Common myeloid progenitor, CD34-positive (primary cell): ENCODE measurements at regions not wholly inside any gene's neighbourhood (a gene's known extent, or its start where the extent isn't known, plus 50 kb on each side); places are given as distances from the start of the nearest gene placed in this dataset.

Experiments
- CTCF ChIA-PET: fragments of 350-600 bp; sonication (Branson Sonifier 250); formaldehyde crosslinking; loops from one replicate; lab custom pipeline; 2021; ENCODE audit warnings: antibody characterized with exemption; lab: Charles Lee
- POLR2A ChIA-PET: fragments of 350-600 bp; sonication (Branson Sonifier 250); formaldehyde crosslinking; loops from one replicate; lab custom pipeline; 2021; ENCODE audit warnings: antibody characterized with exemption; lab: Charles Lee
- DNase-seq, 3 donors: peaks; one replicate each; pipeline versions ENCODE4 v3.0.0 to v3.0.0-alpha.2; 2013
- H3K27ac ChIP-seq, 2 experiments: 1 replicate in 1 of 2; 2 replicates in 1 of 2; pipeline ENCODE4 v1.7.0; 2013; ENCODE audit warnings: inconsistent platforms in 2 of 2, low read length in 2 of 2, mild to moderate bottlenecking in 2 of 2, low read depth in 1 of 2, moderate library complexity in 1 of 2; ENCODE audit not compliant: severe bottlenecking in 2 of 2, insufficient read depth in 1 of 2, poor library complexity in 1 of 2
- H3K27me3 ChIP-seq, 5 experiments: replicated peaks in 2 of 5; 1 replicate in 3 of 5; 2 replicates in 2 of 5; pipeline versions ENCODE4 v1.6.1 to v1.7.0; 2013; ENCODE audit warnings: low read length in 4 of 5, mild to moderate bottlenecking in 2 of 5, moderate library complexity in 2 of 5, inconsistent platforms in 1 of 5; ENCODE audit not compliant: insufficient read depth in 5 of 5, control insufficient read depth in 4 of 5
- H3K36me3 ChIP-seq, 4 experiments: 1 replicate in 2 of 4; 2 replicates in 2 of 4; pipeline versions ENCODE4 v1.6.1 to v1.7.0; 2013; ENCODE audit warnings: low read length in 3 of 4, control low read depth in 1 of 4, mild to moderate bottlenecking in 1 of 4; ENCODE audit not compliant: control insufficient read depth in 4 of 4, insufficient read depth in 4 of 4
- H3K4me1 ChIP-seq, 4 experiments: 1 replicate in 3 of 4; 2 replicates in 1 of 4; pipeline versions ENCODE4 v1.6.1 to v1.7.1; 2013; ENCODE audit warnings: low read length in 3 of 4, mild to moderate bottlenecking in 3 of 4, control low read depth in 1 of 4, inconsistent platforms in 1 of 4, moderate library complexity in 1 of 4; ENCODE audit not compliant: control insufficient read depth in 4 of 4, insufficient read depth in 4 of 4; ENCODE audit errors: control extremely low read depth in 1 of 4
- H3K4me3 ChIP-seq, 7 experiments: 1 replicate in 4 of 7; 2 replicates in 3 of 7; pipeline versions ENCODE4 v1.5.1 to v1.7.0; 2013; ENCODE audit warnings: mild to moderate bottlenecking in 7 of 7, low read length in 6 of 7, moderate library complexity in 6 of 7, inconsistent platforms in 2 of 7, low read depth in 2 of 7, control low read depth in 1 of 7; ENCODE audit not compliant: insufficient read depth in 4 of 7, control insufficient read depth in 1 of 7; ENCODE audit errors: extremely low read depth in 1 of 7
- H3K9me3 ChIP-seq, 5 experiments: 1 replicate in 4 of 5; 2 replicates in 1 of 5; pipeline versions ENCODE4 v1.6.1 to v1.7.1; 2013; ENCODE audit warnings: low read length in 4 of 5, mild to moderate bottlenecking in 2 of 5, inconsistent platforms in 1 of 5, low read depth in 1 of 5, moderate library complexity in 1 of 5; ENCODE audit not compliant: control insufficient read depth in 4 of 5, insufficient read depth in 2 of 5; ENCODE audit errors: control extremely low read depth in 1 of 5
- WGBS: methylation state at CpG from one replicate; pipeline ENCODE4 v1.1.5; 2013; ENCODE audit not compliant: insufficient coverage; 5-methylcytosine and 5-hydroxymethylcytosine counted together

- H3K9me3 ChIP-seq: no peaks in the 10 kb centered on the region
- DNase-seq: no peak
- no peaks in the 10 kb centered on the region for H3K36me3 ChIP-seq
- ChIA-PET POLR2A (no interaction called here), CTCF (no interaction called here)
- H3K4me1 ChIP-seq: no peaks in the 10 kb centered on the region
- H3K27me3 ChIP-seq: no peaks in the 10 kb centered on the region
- no peak overlapping the region for H3K27ac ChIP-seq
- no peak overlapping the region for H3K4me3 ChIP-seq
Measured at GRCh38 chr4:181077341-181077740, 1165.9 kb upstream of the TENM3 start.

GRCh38 chr4:181078196-181078595 is 1165.0 kb upstream of the TENM3 start:
- no peak overlapping the region for H3K27ac ChIP-seq
- DNase-seq: no peak
- H3K9me3 ChIP-seq: no peaks in the 10 kb centered on the region
- no peak overlapping the region for H3K4me3 ChIP-seq
- CTCF ChIA-PET: no interaction called here
- no peaks in the 10 kb centered on the region for H3K36me3 ChIP-seq
- WGBS: 100% methylated on average over 1 of the region's 1 CpG
- POLR2A ChIA-PET: no interaction called here
- H3K4me1 ChIP-seq: no peaks in the 10 kb centered on the region
- no peaks in the 10 kb centered on the region for H3K27me3 ChIP-seq

- DNase-seq: no peak
- Histone ChIP-seq H3K4me1 (no peaks in the 10 kb centered on the region), H3K9me3 (no peaks in the 10 kb centered on the region), H3K27ac (no peak overlapping the region), H3K36me3 (no peaks in the 10 kb centered on the region), H3K27me3 (no peaks in the 10 kb centered on the region), H3K4me3 (no peak overlapping the region)
- 97% methylated on average over 4 of the region's 6 CpGs for WGBS
- POLR2A ChIA-PET: interaction anchor here (0.6 to 0.7 kb wide), 2 partner anchors 489 to 1292 kb away, joined by 3 read pairs; no protein-coding TSS in a partner anchor
- CTCF ChIA-PET: no interaction called here
Measured at GRCh38 chr4:181083757-181084361, 1159.3 kb upstream of the TENM3 start.

- 100% methylated on average over 2 of the region's 3 CpGs for WGBS
- Histone ChIP-seq H3K9me3 (peaks cover 0 to 1% (median 0%) of the 10 kb centered on the region in 5 experiments), H3K27ac (no peak overlapping the region), H3K36me3 (no peaks in the 10 kb centered on the region), H3K4me3 (no peak overlapping the region), H3K27me3 (no peaks in the 10 kb centered on the region), H3K4me1 (no peaks in the 10 kb centered on the region)
- POLR2A ChIA-PET: no interaction called here
- CTCF ChIA-PET: no interaction called here
- no peak for DNase-seq
Measured at GRCh38 chr4:181085557-181085956, 1157.6 kb upstream of the TENM3 start.

GRCh38 chr4:181105487-181105886 is 1137.7 kb upstream of the TENM3 start:
- Histone ChIP-seq H3K4me3 (no peak overlapping the region), H3K27me3 (no peaks in the 10 kb centered on the region), H3K27ac (no peak overlapping the region), H3K36me3 (no peaks in the 10 kb centered on the region), H3K4me1 (no peaks in the 10 kb centered on the region), H3K9me3 (no peaks in the 10 kb centered on the region)
- DNase-seq: no peak
- ChIA-PET CTCF (no interaction called here), POLR2A (no interaction called here)
- WGBS: no CpG with 5 or more reads among the region's 1 CpG

GRCh38 chr4:181106398-181106797 is 1136.8 kb upstream of the TENM3 start:
- DNase-seq: no peak
- ChIA-PET CTCF (no interaction called here), POLR2A (no interaction called here)
- no peaks in the 10 kb centered on the region for H3K27me3 ChIP-seq
- H3K27ac ChIP-seq: no peak overlapping the region
- no peaks in the 10 kb centered on the region for H3K9me3 ChIP-seq
- no peaks in the 10 kb centered on the region for H3K36me3 ChIP-seq
- no peak overlapping the region for H3K4me3 ChIP-seq
- no peaks in the 10 kb centered on the region for H3K4me1 ChIP-seq
- WGBS: 100% methylated on average over 1 of the region's 2 CpGs

GRCh38 chr4:181108237-181108636 is 1135.0 kb upstream of the TENM3 start:
- ChIA-PET CTCF (no interaction called here), POLR2A (no interaction called here)
- Histone ChIP-seq H3K4me3 (no peak overlapping the region), H3K27me3 (no peaks in the 10 kb centered on the region), H3K4me1 (no peaks in the 10 kb centered on the region), H3K36me3 (no peaks in the 10 kb centered on the region), H3K27ac (no peak overlapping the region), H3K9me3 (no peaks in the 10 kb centered on the region)
- no peak for DNase-seq
- WGBS: 77% methylated on average over 3 of the region's 3 CpGs
